Middle frontal gyrus (tissue), 1 donor: ENCODE measurements at regions not wholly inside any gene's neighbourhood (a gene's known extent, or its start where the extent isn't known, plus 50 kb on each side); places are given as distances from the start of the nearest gene placed in this dataset.
"Not testable (repeated sequence)": the region's sequence is repeated elsewhere in the genome, so short reads cannot be mapped to it uniquely, and the experiment has no call there.

Source experiments
- DNase-seq: peaks from one replicate; pipeline ENCODE4 v3.0.0-alpha.2; 2015; ENCODE audit warnings: low spot score; ENCODE audit errors: extremely low spot score

- DNase-seq, result no peak
Measured at GRCh38 chr4:111127841-111128240, 505.0 kb upstream of the PITX2 start.

DNA sequence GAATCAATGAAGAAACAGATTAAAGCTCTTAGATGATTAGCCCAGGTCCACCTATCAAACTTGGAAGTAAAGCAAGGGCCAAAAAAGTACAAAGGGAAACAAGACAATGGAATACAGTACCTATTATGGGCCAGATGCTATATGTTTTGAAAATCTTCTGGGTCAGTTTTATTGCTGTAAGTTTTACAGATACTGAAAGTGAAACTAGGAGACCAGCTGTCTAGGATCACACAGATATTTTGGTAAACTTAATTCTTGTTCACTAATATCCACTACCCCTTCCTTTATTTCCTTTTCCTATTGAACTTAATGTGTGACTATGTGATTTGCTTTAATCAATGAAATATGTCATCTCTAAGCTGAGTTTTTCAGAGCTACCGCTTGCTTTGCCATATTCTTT, 505.4 kb upstream of the PITX2 start:
- no peak for DNase-seq

DNA sequence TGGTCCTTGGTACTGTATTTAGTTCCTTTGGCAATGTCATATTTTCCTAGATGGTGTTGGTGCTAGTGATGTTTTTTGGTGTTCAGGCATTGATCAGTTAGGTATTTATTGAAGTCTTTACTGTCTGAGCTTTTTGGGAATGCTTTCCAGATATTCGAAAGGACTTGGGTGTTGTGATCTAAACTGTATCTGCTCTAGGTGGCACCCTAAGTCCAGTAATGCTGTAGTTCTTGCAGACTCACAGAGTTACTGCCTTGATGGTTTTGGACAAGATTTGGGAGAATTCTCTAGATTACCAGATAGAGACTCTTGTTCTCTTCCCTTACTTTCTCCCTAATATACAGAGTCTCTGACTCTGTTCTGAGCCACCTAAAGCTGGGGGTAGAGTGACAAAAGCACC, 513.6 kb upstream of the PITX2 start:
- no peak for DNase-seq

DNA sequence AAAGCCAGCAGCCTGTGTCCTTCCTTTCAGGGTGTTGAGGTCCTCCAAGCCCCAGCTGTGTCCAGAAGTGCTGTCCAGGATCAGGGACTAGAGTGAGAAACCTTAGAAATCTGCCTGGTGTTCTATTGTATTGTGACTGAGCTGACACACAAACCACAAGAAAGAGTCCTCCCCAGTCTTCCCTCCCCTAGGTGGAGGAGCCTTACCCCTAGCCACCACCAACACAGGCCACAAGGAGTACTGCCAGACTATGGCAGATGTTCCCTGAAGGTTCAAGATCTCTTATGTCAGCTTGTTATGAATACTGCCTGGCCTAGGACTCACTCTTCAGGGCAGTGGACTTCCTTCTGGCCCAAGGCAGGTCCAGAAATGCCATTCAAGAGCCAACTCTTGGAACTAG, 514.1 kb upstream of the PITX2 start:
- DNase-seq, result no peak

DNA sequence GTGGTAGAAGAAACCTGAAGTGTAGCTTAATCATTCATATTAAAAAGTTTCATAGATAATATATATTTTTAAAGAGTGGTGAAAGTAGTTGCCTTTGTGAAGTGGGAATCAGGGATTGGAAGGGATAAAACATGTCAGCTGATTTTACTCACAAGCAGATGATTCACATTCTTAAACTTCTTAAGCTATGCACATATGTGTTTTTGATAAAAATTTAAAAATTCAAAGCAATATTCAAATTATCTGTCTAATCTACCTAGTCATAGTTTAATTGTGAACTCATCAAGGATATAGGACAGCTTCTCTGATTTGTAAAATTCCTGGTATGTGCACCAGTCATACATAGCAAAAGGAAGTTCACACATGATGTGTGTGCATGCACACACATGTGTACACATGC, 520.6 kb upstream of the PITX2 start:
- no peak for DNase-seq

- DNase-seq, result no peak
Measured at GRCh38 chr4:111154934-111155333, 532.1 kb upstream of the PITX2 start.

- DNase-seq, result not testable (repeated sequence)
Measured at GRCh38 chr4:111164556-111164955, 541.7 kb upstream of the PITX2 start.

GRCh38 chr4:111174331-111174730, 551.5 kb upstream of the PITX2 start:
- no peak for DNase-seq

GRCh38 chr4:111178231-111178630, 555.4 kb upstream of the PITX2 start:
- DNase-seq, result no peak

DNA sequence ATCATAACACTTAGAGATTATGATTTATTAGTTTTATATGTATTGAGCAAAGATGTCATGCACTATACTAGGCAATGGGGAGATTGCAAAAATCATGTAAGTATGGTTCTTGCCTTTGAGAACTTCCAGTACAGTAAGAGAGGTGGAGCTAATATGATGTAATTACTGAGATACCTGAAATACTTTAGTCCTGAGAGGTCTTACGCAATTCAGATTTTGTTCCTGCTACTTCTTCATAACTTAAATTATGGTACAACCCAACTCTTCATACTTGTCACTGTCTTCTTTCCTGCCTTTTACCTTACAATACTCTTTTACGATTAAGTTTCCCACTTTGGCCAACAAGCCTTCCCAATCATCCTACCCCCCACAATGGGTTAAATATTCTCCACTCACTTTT, 564.2 kb upstream of the PITX2 start:
- no peak for DNase-seq

GRCh38 chr4:111198446-111198845, 575.6 kb upstream of the PITX2 start:
- no peak for DNase-seq

DNA sequence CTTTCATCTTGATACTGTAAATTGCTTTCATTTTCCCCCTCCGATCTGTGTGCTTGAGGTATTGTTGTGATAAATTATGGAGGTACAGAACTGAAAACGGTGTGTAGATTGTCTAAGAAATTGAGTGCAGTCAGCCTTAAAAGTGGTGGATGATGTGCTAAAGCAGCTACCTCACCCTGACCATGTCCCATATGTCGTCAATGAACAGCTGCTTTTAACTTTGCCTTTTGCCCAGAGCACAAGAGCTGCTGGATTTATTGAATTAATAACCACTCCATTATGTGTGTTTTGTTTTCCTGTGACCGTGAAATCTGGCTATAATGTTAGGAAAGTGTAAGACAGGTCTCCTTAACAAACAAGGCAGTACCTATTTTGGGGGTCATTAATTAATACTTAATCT, 581.9 kb upstream of the PITX2 start:
- DNase-seq, result no peak

GRCh38 chr4:111208970-111209369, 586.1 kb upstream of the PITX2 start:
- DNase-seq, result no peak

DNA sequence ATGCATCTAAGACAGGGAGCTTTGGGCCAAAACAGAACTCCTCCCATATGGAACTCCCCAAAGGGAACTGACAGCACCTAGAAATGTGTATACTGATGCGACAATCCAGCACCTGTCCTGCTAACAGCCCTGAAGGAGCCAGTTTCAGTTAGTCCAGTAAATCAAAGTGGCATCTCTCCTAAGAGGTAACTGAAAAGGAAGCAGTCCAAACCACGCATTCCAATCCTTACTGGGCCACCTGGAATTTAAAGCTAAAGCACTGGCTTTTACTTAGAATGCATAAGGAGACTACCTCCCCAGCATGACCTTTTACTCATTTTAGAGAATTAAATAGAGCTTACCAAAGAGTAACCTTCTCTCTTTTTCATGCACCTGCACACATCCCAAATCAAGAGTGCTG, 586.8 kb upstream of the PITX2 start:
- no peak for DNase-seq

DNA sequence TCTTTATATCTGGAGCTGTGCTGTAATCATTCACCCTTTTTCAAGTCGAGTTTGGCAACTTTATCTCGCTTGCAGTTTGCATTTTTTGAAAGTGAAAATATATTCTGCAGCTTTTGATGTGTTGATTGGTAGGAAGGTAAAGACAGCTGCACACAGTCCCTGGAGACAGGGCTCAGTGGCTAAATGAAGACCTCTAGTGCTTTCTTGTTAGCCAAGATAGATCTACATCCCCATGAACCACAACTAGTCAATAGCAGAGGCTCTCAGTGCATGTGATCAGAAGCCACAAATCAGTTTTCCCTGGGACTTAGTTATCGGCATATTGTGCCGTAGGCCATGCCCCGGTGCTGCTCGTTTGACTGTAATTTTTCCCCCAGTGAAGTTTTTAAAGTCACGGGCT, 587.7 kb upstream of the PITX2 start:
- no peak for DNase-seq

GRCh38 chr4:111213531-111213930, 590.7 kb upstream of the PITX2 start:
- DNase-seq, result no peak

GRCh38 chr4:111214371-111214770, 591.5 kb upstream of the PITX2 start:
- DNase-seq, result no peak

GRCh38 chr4:111215755-111216154, 592.9 kb upstream of the PITX2 start:
- no peak for DNase-seq

DNA sequence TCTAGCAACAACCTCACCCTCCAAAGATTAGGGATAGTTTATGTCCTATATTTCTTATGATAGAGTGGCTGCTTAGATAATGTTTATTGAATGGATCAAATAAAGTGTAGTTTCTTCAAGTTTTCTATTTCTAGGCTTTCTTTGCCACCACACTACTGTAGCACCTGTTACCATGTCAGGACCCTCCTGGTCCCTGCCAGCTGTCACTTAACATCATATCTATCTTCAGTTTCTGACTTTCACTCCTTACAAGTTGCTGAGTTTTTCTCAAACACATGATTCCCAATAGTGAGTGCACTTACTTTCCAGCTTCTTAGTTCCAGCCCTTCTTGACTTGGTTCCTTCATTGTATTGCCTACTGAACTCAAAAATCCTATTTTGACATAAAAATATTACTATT, 593.9 kb upstream of the PITX2 start:
- DNase-seq, result no peak

- no peak for DNase-seq
Measured at GRCh38 chr4:111221371-111221770, 598.5 kb upstream of the PITX2 start.

DNA sequence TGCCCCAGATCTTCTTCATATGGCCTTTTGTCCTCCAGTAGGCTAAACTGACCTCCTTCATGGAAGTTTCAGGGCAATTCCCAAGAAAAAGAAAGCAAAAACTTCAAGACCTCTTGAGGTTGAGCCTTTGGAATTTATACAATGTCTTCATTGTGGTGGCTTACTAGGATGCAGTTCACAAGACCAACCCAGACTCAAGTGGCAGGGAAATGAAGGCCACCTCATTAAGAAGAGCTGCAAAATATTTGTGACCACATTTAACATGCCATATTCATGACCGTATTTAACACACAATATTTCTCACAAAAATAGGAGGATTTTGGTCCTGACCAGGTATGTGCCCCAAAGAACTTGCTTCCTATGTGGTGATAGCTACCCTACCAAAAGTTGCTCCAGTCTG, 605.5 kb upstream of the PITX2 start:
- no peak for DNase-seq

- no peak for DNase-seq
Measured at GRCh38 chr4:111228874-111229273, 606.0 kb upstream of the PITX2 start.

GRCh38 chr4:111230265-111230664, 607.4 kb upstream of the PITX2 start:
- no peak for DNase-seq

DNA sequence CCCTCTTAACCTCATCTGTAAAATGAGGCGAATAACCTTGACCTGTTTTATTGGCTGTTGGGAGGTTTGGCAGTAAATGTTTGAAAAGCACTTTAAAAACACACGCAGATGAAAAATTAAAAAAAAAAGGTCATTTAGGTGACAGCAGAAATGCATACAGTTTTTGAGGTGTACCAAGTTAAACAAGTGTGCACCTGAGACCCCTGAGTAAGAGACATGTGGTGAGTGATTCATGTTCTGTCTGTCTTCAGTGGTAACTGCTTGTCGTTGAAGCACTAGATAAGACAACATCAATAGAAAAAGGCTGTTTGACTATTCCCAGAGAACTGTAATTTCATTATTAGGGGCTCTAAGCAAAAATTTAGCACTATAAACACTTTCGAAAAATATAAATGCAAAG, 608.4 kb upstream of the PITX2 start:
- no peak for DNase-seq

DNA sequence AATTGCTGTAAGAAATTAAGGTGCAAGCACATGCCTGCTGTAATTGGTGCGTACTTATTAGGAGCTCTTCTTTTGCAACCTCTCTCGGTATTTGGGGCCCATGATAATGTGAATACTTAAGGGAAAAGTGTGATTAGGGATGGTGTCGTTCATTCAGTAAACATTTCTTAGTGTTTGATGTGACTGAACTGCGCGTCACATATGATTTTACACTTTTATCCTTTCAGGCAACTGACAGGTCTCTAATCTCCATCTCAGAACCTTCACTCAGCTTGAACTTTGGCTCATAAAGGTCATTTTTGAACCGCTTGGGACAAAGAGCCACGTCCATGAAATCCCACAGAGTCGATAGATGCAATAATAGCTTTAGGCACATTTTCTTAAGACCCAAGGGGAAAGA, 612.1 kb upstream of the PITX2 start:
- no peak for DNase-seq
